Neural progenitor cell (in vitro differentiated cells): ENCODE measurements at regions not wholly inside any gene's neighbourhood (a gene's known extent, or its start where the extent isn't known, plus 50 kb on each side); places are given as distances from the start of the nearest gene placed in this dataset.

Source experiments
- DNase-seq: peaks from one replicate; pipeline ENCODE4 v3.0.0-alpha.2; 2016; ENCODE audit warnings: low spot score
- H2AFZ ChIP-seq: fragments of 200-600 bp; sonication (generic); replicated peaks from 2 replicates; pipeline ENCODE4 v1.6.1; 2016; ENCODE audit warnings: antibody characterized with exemption
- H3F3A ChIP-seq: fragments of 200-600 bp; sonication (generic); 2 replicates; pipeline ENCODE4 v1.6.1; 2016; ENCODE audit warnings: antibody characterized with exemption, low read depth
- H3K27ac ChIP-seq: fragments of 200-600 bp; sonication (generic); 2 replicates; pipeline ENCODE4 v1.5.1; 2016; ENCODE audit warnings: mild to moderate bottlenecking
- H3K27me3 ChIP-seq: fragments of 200-600 bp; sonication (generic); 2 replicates; pipeline ENCODE4 v1.6.1; 2016; ENCODE audit warnings: mild to moderate bottlenecking, moderate library complexity
- H3K36me3 ChIP-seq: fragments of 200-600 bp; sonication (generic); 2 replicates; pipeline ENCODE4 v1.5.1; 2016
- H3K4me1 ChIP-seq: fragments of 200-600 bp; sonication (generic); 2 replicates; pipeline ENCODE4 v1.6.1; 2016; ENCODE audit warnings: mixed run types
- H3K4me2 ChIP-seq: fragments of 200-600 bp; sonication (generic); 2 replicates; pipeline ENCODE4 v1.6.1; 2016
- H3K4me3 ChIP-seq: fragments of 200-600 bp; sonication (generic); 2 replicates; pipeline ENCODE4 v1.5.1; 2016
- H3K79me2 ChIP-seq: fragments of 200-600 bp; sonication (generic); 2 replicates; pipeline ENCODE4 v1.6.1; 2016; ENCODE audit warnings: low read depth
- H3K9ac ChIP-seq: fragments of 200-600 bp; sonication (generic); 2 replicates; pipeline ENCODE4 v1.6.1; 2016
- H3K9me3 ChIP-seq: fragments of 200-600 bp; sonication (generic); 2 replicates; pipeline ENCODE4 v1.5.1; 2016; ENCODE audit warnings: low read depth
- H4K20me1 ChIP-seq: fragments of 200-600 bp; sonication (generic); 2 replicates; pipeline ENCODE4 v1.6.1; 2016; ENCODE audit warnings: low read depth
- H3K27ac Mint-ChIP-seq: 3 replicates; pipeline ENCODE4 v1.8.0; 2021; ENCODE audit warnings: mixed read lengths
- H3K27me3 Mint-ChIP-seq: 2 replicates; pipeline ENCODE4 v1.8.0; 2022; ENCODE audit warnings: low read depth, mild to moderate bottlenecking, inconsistent platforms, moderate library complexity, mixed read lengths; ENCODE audit not compliant: insufficient read depth
- H3K36me3 Mint-ChIP-seq: 3 replicates; pipeline ENCODE4 v1.8.0; 2021; ENCODE audit warnings: mixed read lengths
- H3K4me1 Mint-ChIP-seq: 3 replicates; pipeline ENCODE4 v1.8.0; 2021; ENCODE audit warnings: mixed read lengths
- H3K4me3 Mint-ChIP-seq: 3 replicates; pipeline ENCODE4 v1.8.0; 2021; ENCODE audit warnings: mild to moderate bottlenecking, moderate library complexity, mixed read lengths
- H3K9me3 Mint-ChIP-seq: 3 replicates; pipeline ENCODE4 v1.8.0; 2020; ENCODE audit warnings: mixed read lengths
- CTCF ChIP-seq: fragments of 200-600 bp; sonication (generic); IDR thresholded peaks from 2 replicates; pipeline ENCODE4 v1.5.1; 2017; ENCODE audit warnings: antibody characterized with exemption, mild to moderate bottlenecking
- EZH2 ChIP-seq: fragments of 200-600 bp; sonication (generic); IDR thresholded peaks from 2 replicates; pipeline ENCODE4 v1.6.1; 2017; ENCODE audit warnings: antibody characterized with exemption, mild to moderate bottlenecking, moderate library complexity
- EZH2phosphoT487 ChIP-seq: fragments of 200-600 bp; sonication (generic); IDR thresholded peaks from 2 replicates; pipeline ENCODE4 v1.6.1; 2017; ENCODE audit warnings: antibody characterized with exemption

GRCh38 chr12:20097626-20098025, 270.7 kb upstream of the PDE3A start:
- H3K27me3 ChIP-seq, result no peaks in the 10 kb centered on the region
- H3K4me1 Mint-ChIP-seq, result peaks cover 7% of the 10 kb centered on the region
- H3K27me3 Mint-ChIP-seq, result no peaks in the 10 kb centered on the region
- H3K36me3 ChIP-seq, result no peaks in the 10 kb centered on the region
- H3F3A ChIP-seq, result peaks cover 10% of the 10 kb centered on the region
- H3K4me3 ChIP-seq, result no peak overlapping the region
- no peaks in the 10 kb centered on the region for H3K36me3 Mint-ChIP-seq
- H3K9ac ChIP-seq, result no peak overlapping the region
- no peaks in the 10 kb centered on the region for H4K20me1 ChIP-seq
- H3K27ac ChIP-seq, result no peak overlapping the region
- no peak overlapping the region for H3K27ac Mint-ChIP-seq
- H3K4me2 ChIP-seq, result no peak overlapping the region
- no peak overlapping the region for H2AFZ ChIP-seq
- no peaks in the 10 kb centered on the region for H3K9me3 ChIP-seq
- no peak overlapping the region for H3K4me3 Mint-ChIP-seq
- H3K79me2 ChIP-seq, result no peaks in the 10 kb centered on the region
- H3K4me1 ChIP-seq, result peaks cover 15% of the 10 kb centered on the region
- H3K9me3 Mint-ChIP-seq, result peaks cover 3% of the 10 kb centered on the region
- no peak for DNase-seq
- no peak for TF ChIP-seq EZH2phosphoT487
- TF ChIP-seq EZH2, result no peak
- no peak for TF ChIP-seq CTCF

- H3K9me3 Mint-ChIP-seq, result peaks cover 3% of the 10 kb centered on the region
- H3K4me1 ChIP-seq, result peaks cover 15% of the 10 kb centered on the region
- H2AFZ ChIP-seq, result peak overlapping the region; percentile 57
- peaks cover 7% of the 10 kb centered on the region for H3K4me1 Mint-ChIP-seq
- H3K79me2 ChIP-seq, result no peaks in the 10 kb centered on the region
- no peaks in the 10 kb centered on the region for H3K36me3 ChIP-seq
- no peaks in the 10 kb centered on the region for H3K36me3 Mint-ChIP-seq
- H4K20me1 ChIP-seq, result no peaks in the 10 kb centered on the region
- H3K4me2 ChIP-seq, result peak overlapping the region; percentile 1
- TF ChIP-seq EZH2 (no peak), EZH2phosphoT487 (no peak), CTCF (no peak)
- H3F3A ChIP-seq, result peaks cover 10% of the 10 kb centered on the region
- peak overlapping the region; percentile 5 for H3K27ac ChIP-seq
- H3K27me3 ChIP-seq, result no peaks in the 10 kb centered on the region
- H3K27me3 Mint-ChIP-seq, result no peaks in the 10 kb centered on the region
- H3K9me3 ChIP-seq, result no peaks in the 10 kb centered on the region
- H3K27ac Mint-ChIP-seq, result peak overlapping the region; percentile 8
- H3K9ac ChIP-seq, result no peak overlapping the region
- no peak overlapping the region for H3K4me3 Mint-ChIP-seq
- H3K4me3 ChIP-seq, result no peak overlapping the region
- DNase-seq, result no peak
Measured at GRCh38 chr12:20099395-20100183, 268.7 kb upstream of the PDE3A start.

GRCh38 chr12:20101046-20101445, 267.3 kb upstream of the PDE3A start:
- Histone ChIP-seq H3K9me3 (no peaks in the 10 kb centered on the region), H4K20me1 (no peaks in the 10 kb centered on the region), H3K36me3 (no peaks in the 10 kb centered on the region), H3K27ac (no peak overlapping the region), H2AFZ (no peak overlapping the region), H3F3A (peaks cover 10% of the 10 kb centered on the region), H3K27me3 (no peaks in the 10 kb centered on the region), H3K4me3 (no peak overlapping the region), H3K4me2 (no peak overlapping the region), H3K9ac (no peak overlapping the region), H3K4me1 (peaks cover 15% of the 10 kb centered on the region), H3K79me2 (no peaks in the 10 kb centered on the region)
- Mint-ChIP-seq H3K4me1 (peaks cover 7% of the 10 kb centered on the region), H3K36me3 (no peaks in the 10 kb centered on the region), H3K27ac (no peak overlapping the region), H3K9me3 (peaks cover 3% of the 10 kb centered on the region), H3K4me3 (no peak overlapping the region), H3K27me3 (no peaks in the 10 kb centered on the region)
- DNase-seq, result no peak
- TF ChIP-seq CTCF, result no peak
- no peak for TF ChIP-seq EZH2phosphoT487
- no peak for TF ChIP-seq EZH2
